ENCODE measurements at regions not wholly inside any gene's neighbourhood (a gene's known extent, or its start where the extent isn't known, plus 50 kb on each side); places are given as distances from the start of the nearest gene placed in this dataset.

- SMC1A ChIA-PET (ENCODE audit: uncharacterized antibody, unreplicated experiment) = no interaction called here
These were observed 127.2 kb downstream of the UTP18 start for GRCh38 chr17:51387582-51387981.

DNA sequence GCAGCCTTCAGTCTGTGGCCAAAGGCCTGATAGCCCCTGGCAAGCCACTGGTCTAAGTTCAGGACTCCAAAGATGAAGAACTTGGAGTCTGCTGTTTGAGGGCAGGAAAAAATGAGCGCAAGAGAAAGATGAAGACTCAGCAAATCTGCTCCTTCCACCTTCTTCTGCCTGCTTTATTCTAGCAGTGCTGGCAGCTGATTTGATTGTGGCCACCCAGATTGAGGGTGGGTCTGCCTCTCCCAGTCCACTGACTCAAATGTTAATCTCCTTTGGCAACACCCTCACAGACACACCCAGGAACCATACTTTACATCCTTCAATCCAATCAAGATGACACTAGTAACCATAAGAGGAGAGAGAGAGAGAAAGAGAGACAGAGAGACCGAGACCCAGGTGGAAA, 127.6 kb downstream of the UTP18 start:
- no peaks in the 10 kb centered on the region for H3K79me2 ChIP-seq (ENCODE audit: control insufficient read depth, insufficient read depth, low read length)
- H3K27me3 ChIP-seq (replicated peaks in 1 of 2; ENCODE audit: control insufficient read depth in 2 of 2, insufficient read depth in 2 of 2, low read length in 1 of 2) = no peaks in the 10 kb centered on the region; a peak in 2 of 4 replicates
- no peaks in the 10 kb centered on the region for H4K20me1 ChIP-seq (ENCODE audit: control insufficient read depth, insufficient read depth)
- ATAC-seq (no peak), DNase-seq (ENCODE audit: low read depth, low spot score) (no peak), FAIRE-seq (no peak)
- H3K36me3 ChIP-seq (ENCODE audit: control insufficient read depth in 2 of 2, insufficient read depth in 2 of 2, low read length in 1 of 2) = no peaks in the 10 kb centered on the region
- POLR2A ChIA-PET = no interaction called here
- CTCF ChIA-PET = no interaction called here
- no peak overlapping the region for H3K4me3 ChIP-seq
- H3K9ac ChIP-seq (ENCODE audit: control insufficient read depth, insufficient read depth, low read length) = no peak overlapping the region
- TF ChIP-seq FOS (IDR thresholded peaks at IDR 0.05; ENCODE audit: borderline replicate concordance, extremely low read depth, insufficient read length) (no peak), DPF2 (IDR thresholded peaks at IDR 0.05) (no peak), GATAD2B (conservative IDR thresholded peaks at IDR 0.05; ENCODE audit: low read depth) (no peak), SMAD5 (IDR thresholded peaks at IDR 0.05; ENCODE audit: low read depth) (no peak), JUND (IDR thresholded peaks at IDR 0.05; ENCODE audit: low read depth, low read length) (no peak), YY1 (IDR thresholded peaks at IDR 0.05; ENCODE audit: low read depth, low read length) (no peak)
- WGBS (ENCODE audit: insufficient coverage, insufficient replicate concordance, low lambda C conversion rate, missing lambda C conversion rate) = 8% methylated on average over 2 of the region's 2 CpGs
- RAD21 ChIA-PET (ENCODE audit: unreplicated experiment) = no interaction called here
- intact Hi-C loops (cut with micrococcal nuclease; ENCODE audit: unreplicated experiment) (no loop called here), in situ Hi-C loops (cut with MboI) (no loop called here)
- SMC1A ChIA-PET (ENCODE audit: uncharacterized antibody, unreplicated experiment) = no interaction called here
- no peak overlapping the region for H3K4me2 ChIP-seq (ENCODE audit: control insufficient read depth, insufficient read depth)
- no peaks in the 10 kb centered on the region for H3K4me1 ChIP-seq (ENCODE audit: control insufficient read depth, insufficient read depth, low read length)
- no peak overlapping the region for H2AFZ ChIP-seq (ENCODE audit: control insufficient read depth, low read depth, low read length)
- H3K9me3 ChIP-seq (replicated peaks; ENCODE audit: control insufficient read depth, insufficient read depth, low read length) = no peaks in the 10 kb centered on the region
- BruUV-seq (replicated peaks) = no TSS peak
- H3K27ac ChIP-seq (ENCODE audit: control insufficient read depth, insufficient read depth) = no peak overlapping the region

More at GRCh38 chr17:51387582-51387981, 127.2 kb downstream of the UTP18 start:
- Histone ChIP-seq H3K4me2 (ENCODE audit: control insufficient read depth, insufficient read depth) (no peak overlapping the region), H3K9ac (ENCODE audit: control insufficient read depth, insufficient read depth, low read length) (no peak overlapping the region), H3K36me3 (ENCODE audit: control insufficient read depth in 2 of 2, insufficient read depth in 2 of 2, low read length in 1 of 2) (no peaks in the 10 kb centered on the region), H2AFZ (ENCODE audit: control insufficient read depth, low read depth, low read length) (no peak overlapping the region), H3K9me3 (replicated peaks; ENCODE audit: control insufficient read depth, insufficient read depth, low read length) (no peaks in the 10 kb centered on the region), H3K79me2 (ENCODE audit: control insufficient read depth, insufficient read depth, low read length) (no peaks in the 10 kb centered on the region), H3K4me1 (ENCODE audit: control insufficient read depth, insufficient read depth, low read length) (no peaks in the 10 kb centered on the region), H3K4me3 (no peak overlapping the region), H4K20me1 (ENCODE audit: control insufficient read depth, insufficient read depth) (no peaks in the 10 kb centered on the region), H3K27me3 (replicated peaks in 1 of 2; ENCODE audit: control insufficient read depth in 2 of 2, insufficient read depth in 2 of 2, low read length in 1 of 2) (no peaks in the 10 kb centered on the region; a peak in 2 of 4 replicates), H3K27ac (ENCODE audit: control insufficient read depth, insufficient read depth) (no peak overlapping the region)
- no peak for ATAC-seq
- TF ChIP-seq MLLT1 (IDR thresholded peaks at IDR 0.05) (no peak), ZNF24 (IDR thresholded peaks at IDR 0.05) (no peak), CHD4 (IDR thresholded peaks at IDR 0.05) (no peak), IKZF1 (conservative IDR thresholded peaks at IDR 0.05) (no peak)
- 22% methylated on average over 4 of the region's 4 CpGs for WGBS (ENCODE audit: insufficient coverage, insufficient replicate concordance, low lambda C conversion rate, missing lambda C conversion rate)
- ChIA-PET CTCF (no interaction called here), POLR2A (no interaction called here), RAD21 (ENCODE audit: unreplicated experiment) (interaction anchor here (1.0 kb wide), 1 partner anchor 16 kb away, joined by 3 read pairs; no protein-coding TSS in a partner anchor)
- no TSS peak for BruUV-seq (replicated peaks)
- FAIRE-seq = no peak
- in situ Hi-C loops (cut with MboI) (no loop called here), intact Hi-C loops (cut with micrococcal nuclease; ENCODE audit: unreplicated experiment) (no loop called here)
- DNase-seq (ENCODE audit: low read depth, low spot score) = no peak

Measured in GM12878 (cell line).